COLO668 (cell line): ENCODE measurements at regions not wholly inside any gene's neighbourhood (a gene's known extent, or its start where the extent isn't known, plus 50 kb on each side); places are given as distances from the start of the nearest gene placed in this dataset.

Experiments
- DNase-seq: peaks from one replicate; lab custom pipeline; 2025; ENCODE audit not compliant: unreplicated experiment; lab: John Stamatoyannopoulos, UW

DNA sequence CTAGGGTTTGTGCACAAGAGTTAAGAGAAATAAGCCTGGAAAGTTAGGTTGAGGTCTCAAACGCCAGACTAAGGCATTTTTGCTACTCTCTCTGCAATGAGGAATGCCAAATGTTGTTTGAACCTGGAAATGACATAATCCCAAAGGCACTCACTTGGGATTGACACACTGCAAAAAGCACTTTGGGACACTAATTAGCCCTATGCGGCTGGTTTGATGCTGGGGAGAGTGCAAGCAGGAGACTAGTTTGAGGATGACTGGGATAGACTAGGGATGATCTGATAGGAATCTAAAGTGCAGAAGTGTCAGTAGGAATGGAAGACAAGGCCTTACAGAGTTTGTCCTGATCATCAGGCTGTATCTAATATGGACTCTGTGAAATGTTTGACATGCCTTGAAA is 469.0 kb downstream of the SLC4A3 start:
- DNase-seq: no peak

- no peak for DNase-seq
Observed at GRCh38 chr2:220101980-220102379, 474.6 kb downstream of the SLC4A3 start.

GRCh38 chr2:220103596-220103995 is 476.2 kb downstream of the SLC4A3 start:
- DNase-seq: no peak

GRCh38 chr2:220104871-220105351 is 477.5 kb downstream of the SLC4A3 start:
- no peak for DNase-seq

- no peak for DNase-seq
Observed at GRCh38 chr2:220106065-220106464, 478.6 kb downstream of the SLC4A3 start.

DNA sequence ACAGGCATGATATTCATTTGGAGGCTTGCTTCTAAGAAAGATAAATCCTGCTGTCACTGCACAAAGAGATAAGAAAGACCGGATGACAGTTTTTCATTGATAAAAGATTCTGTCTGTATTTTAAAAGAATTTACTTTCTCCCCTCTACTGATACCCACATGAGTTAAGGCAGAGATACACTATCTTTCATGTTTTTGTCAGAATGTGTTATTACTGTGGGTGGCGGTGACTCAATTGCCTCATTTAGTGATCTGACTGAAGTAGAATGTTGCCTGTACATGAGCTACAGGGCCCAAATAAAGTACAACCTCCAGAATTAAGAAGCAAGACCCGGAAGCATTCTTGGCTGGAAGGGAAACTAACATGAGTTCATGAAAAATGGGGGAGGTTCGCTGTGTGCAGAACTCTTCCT is 480.0 kb downstream of the SLC4A3 start:
- DNase-seq: no peak

DNA sequence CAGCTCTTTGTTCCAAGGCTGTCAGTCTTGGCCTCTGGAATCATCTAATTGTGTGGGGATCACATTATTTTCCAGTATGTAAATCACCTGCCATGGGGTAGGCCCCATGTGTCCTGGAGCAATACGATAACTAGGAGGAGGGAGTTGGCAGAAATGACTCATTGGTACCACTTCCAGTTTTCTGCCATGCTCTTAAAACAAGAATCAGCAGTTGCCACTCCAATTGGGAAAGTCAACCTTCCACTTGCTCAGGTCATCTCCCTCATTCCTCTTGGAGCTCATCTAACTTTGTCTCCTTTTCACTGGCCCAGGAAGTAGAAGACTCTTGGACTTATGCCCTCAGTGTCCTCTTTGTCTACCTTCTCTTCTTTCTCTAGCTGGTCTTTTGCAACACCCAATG is 487.0 kb downstream of the SLC4A3 start:
- DNase-seq: no peak

DNA sequence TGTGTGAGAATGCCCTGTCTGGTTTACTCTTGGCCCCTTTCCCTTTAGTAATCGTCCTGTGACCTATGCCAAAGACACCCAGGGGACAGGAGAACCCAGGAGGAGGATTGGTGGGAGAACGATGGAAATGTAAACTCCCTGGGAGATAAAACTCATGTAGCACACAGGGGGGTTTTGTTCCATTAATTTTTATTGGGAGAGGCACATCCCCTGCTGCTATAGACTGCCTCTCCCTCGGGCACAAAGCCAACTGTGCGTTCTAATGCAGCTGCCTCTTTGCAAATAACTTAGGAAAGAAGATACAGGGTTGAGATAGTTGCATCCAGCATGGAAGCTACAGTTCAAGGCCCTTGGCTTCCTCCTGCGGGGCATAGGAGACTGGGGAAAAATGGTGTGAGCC is 489.6 kb downstream of the SLC4A3 start:
- DNase-seq: peak; percentile 46

GRCh38 chr2:220120041-220120440 is 492.6 kb downstream of the SLC4A3 start:
- DNase-seq: no peak

GRCh38 chr2:220123751-220124150 is 496.3 kb downstream of the SLC4A3 start:
- DNase-seq: peak; percentile 34

GRCh38 chr2:220125551-220125950 is 498.1 kb downstream of the SLC4A3 start:
- no peak for DNase-seq

DNA sequence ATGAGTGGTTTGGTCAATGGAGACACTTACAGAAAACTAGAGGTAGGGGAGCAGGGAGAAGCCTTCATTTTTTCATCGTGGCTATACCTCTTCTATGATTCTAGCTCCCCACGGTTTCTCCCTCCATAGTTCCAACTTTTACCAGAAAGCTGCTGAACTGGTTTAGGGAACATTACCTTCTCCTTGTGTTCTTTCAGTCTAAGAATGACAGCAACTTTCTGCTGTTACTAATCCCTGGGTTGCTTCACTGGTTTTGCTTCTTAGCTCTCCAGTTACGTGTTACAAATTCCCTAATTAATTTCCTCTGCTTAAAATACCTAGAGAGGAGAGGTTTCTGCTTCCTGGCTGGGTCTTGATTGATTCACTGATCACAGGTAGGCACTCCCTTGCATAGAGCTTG is 499.9 kb downstream of the SLC4A3 start:
- DNase-seq: no peak

DNA sequence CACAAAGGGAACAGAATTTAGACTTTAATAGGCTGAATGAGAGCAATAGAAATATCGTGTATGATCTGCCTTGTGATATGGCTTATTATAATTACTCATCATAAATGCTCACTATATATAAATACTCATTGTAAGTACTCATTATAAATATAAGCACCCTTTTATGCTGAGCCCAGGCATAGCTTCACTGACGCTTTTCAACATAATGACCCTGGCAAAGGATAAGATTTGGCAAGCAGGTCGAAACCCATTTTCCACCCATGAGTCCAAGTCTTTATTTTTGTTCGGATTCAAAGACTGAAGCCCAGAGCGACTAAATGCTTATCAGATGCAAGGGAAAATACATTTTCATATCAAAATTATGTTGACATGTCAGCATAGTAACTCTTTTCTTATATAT is 500.4 kb downstream of the SLC4A3 start:
- DNase-seq: no peak

DNA sequence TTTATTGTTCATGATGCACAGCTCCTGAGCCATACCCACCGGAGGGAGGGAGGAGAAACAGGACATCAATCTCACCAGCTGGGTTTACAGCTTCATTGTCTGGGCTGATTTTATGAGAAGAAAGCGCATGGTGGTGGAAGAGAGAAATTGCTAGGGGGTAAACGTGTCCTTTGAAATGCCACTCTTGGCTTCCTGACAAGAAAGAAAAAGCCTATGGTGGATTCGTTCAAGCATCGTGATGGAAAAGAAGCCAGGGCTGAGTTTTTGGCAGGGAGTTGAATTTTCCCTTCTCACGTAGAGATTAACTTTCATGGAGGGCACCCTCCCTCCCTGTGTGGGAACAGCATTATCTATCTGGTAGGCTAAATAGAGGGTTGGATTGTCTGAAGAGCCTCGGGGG is 502.0 kb downstream of the SLC4A3 start:
- DNase-seq: no peak

DNA sequence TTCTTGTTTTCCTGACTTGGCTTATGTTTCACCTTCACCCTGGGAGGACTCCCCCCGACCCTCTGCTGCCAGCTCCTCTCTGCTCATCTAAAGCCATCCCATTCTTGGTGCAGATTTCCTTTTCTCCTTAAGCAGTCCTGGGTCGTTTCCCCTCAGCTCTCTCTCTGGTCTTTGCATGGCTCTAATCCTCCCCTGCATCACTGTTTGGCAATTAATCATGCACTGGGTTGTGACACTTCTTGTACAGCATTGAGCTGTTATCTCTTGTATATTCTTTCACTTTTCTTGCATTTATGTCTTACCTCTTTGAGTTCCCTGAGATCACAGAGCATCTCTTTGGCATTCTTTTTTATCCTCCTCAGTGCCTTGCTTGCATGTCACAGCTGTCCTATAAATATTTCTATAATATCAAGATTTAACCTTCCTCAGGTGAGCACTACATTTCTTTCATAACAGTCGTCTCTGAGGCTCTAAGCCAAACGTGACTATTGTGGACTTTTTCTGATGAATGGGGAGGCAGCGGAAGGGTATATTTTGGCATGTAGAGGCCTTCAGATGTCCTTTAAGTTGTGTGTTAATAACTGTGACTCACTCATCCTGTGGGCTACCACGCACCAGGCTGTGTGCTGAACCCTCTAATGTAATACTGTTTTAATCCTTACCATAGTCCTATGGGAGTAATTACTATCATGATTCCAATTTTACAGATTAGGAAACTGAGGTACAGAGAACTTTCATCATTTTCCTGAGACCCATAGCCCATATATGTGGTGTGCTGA is 507.5 kb downstream of the SLC4A3 start:
- DNase-seq: no peak

DNA sequence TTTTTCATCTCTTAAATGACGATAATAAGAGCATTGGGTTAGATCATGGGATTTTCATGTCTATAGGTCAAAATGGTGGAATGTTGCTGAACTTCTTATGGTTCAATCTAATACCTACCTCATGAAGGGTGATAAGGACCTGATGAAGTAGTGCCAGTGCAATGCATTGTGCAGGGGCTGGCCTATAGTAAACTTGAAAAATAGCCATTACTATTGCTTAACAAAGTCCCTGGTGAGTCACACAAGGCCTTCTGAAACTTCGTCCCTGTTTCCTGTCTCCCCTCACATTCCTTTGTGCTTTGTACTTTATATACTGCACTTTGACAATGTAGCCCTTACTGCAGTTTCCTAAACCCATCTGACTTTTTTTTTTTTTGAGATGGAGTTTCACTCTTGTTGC is 515.9 kb downstream of the SLC4A3 start:
- DNase-seq: no peak

GRCh38 chr2:220144411-220144810 is 517.0 kb downstream of the SLC4A3 start:
- no peak for DNase-seq

DNA sequence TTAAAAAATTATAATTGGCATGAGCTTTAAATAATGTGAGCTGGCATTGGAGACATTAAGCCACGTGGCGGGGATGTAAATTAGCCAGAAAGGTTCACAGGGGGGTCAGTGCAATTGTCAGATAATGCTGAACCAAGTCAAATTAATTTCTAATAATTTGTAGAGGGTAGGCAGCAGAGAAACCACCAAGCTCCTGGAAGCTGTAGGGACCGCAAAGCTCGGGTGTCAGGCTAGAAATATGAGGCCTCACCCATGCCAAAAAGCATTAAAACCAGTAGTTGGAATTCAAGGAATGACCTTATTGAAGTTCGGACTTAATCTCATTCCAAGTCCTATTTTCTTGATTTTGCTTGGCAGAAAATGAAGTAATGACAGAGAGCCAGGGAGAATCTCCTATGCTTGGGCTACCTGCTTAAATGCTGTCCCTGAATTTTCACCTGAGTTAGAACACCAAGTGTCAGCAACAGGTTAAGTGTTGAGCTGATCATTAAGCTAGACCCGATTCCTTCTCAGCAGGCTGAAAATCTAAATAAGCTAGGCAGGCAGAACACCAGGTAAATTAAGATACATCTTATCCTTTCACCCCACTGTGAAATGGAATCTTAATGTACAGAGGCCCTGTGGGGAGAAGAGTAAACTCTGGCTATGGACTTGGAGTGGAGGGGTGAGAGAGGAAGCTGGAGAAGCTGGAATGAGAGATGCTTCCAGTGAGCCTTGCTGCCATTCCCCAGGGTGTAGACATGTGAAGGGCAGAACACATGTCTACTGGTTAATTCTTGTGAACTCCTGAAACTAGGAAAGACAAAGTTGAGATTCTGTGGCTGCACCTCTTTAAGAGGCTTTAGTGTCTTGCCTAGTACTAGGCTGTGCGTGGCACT is 520.0 kb downstream of the SLC4A3 start:
- DNase-seq: no peak

- DNase-seq: no peak
Observed at GRCh38 chr2:220148471-220149248, 521.2 kb downstream of the SLC4A3 start.

GRCh38 chr2:220151341-220151740 is 523.9 kb downstream of the SLC4A3 start:
- no peak for DNase-seq

DNA sequence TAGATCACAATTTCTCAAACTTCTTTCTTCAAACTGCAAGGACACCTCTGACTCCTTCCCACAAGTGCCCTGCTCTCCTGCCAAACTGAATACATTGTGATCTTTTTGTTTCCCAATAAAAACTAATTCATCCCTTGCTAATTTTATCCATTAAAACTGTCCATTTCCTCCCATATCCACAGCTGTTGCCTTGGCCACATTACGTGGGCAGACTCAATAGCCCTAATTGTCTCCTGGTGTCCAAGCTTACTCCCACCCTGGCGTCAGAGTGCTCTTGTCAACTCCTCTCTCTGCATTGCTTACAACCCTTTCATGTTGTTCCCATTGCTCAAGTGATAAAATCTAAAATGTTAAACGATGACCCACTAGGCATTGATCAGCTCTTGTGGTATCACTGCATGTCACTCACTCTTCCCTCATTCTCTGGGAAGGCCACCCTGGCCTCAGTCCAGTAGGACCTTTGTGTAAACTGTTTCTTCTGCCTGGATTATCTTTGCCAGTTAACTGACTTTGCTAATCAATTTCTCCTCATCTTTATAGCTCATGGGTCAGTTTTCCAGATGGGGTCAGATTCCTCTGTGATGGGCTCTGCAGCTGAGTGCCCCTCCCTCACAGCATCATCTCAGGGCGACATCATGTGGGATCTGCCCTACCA is 525.0 kb downstream of the SLC4A3 start:
- DNase-seq: no peak
